NCI-H1048 (cell line): ENCODE measurements at regions not wholly inside any gene's neighbourhood (a gene's known extent, or its start where the extent isn't known, plus 50 kb on each side); places are given as distances from the start of the nearest gene placed in this dataset.
"Not testable (repeated sequence)": the region's sequence is repeated elsewhere in the genome, so short reads cannot be mapped to it uniquely, and the experiment has no call there.

ENCODE experiments used
- DNase-seq: peaks from one replicate; lab custom pipeline; 2025; lab: John Stamatoyannopoulos, UW

DNA sequence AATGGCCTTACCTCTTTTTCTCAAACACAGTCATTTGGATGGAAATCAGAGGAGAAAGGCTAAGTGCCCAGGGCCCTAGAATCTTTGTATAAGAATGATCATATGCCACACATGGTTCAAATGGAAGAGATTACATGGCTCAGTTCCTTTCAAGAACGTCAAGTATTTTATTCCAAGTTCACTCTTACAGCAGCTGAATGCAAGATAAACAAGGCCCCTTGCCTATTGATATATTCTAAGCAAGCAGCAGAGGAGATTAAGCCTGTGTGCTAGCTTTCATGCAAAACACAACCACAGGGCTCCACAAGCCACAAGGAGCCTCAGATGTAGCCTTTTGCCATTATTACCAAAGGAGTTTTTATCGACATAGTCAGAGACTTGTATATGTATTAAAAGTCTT, 55.3 kb upstream of the SLCO6A1 start:
- DNase-seq, result no peak

DNA sequence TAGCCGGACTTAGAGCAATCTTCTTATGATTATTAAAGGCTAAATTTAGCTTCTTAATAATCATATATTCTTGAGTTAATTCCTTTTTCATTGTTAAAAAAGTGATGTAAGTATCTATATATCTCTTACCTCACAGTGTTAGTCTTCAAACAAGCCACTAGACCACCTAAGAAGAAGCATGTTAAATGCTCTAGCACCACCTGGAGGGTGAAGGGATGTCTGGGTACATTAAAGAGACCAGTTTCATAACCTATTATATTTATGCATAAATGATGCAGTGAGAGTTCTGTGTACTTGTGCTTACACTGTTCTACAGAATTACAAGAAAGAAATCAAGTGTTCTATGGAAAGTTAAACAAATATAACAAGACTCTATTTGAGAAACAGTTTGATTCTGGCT, 55.9 kb upstream of the SLCO6A1 start:
- no peak for DNase-seq

GRCh38 chr5:102561894-102562760, 63.3 kb upstream of the SLCO6A1 start:
- peak; percentile 12 for DNase-seq

DNA sequence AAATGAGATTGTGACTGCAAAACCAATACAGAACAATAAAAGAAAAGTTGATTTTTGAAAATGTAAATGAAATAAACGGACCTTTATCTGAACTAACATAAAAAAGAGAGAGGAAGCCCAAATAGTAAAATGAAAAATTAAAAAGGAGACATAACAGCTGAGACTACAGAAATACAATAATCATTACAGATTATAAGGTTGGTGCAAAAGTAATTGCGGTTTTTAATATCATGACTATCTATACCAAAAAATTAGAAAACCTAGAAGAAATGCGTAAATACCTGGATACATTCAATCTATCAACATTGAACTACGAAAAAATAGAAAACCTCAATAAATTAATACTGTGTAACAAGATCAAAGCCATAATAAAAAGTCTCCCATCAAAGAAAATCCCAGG, 71.9 kb upstream of the SLCO6A1 start:
- no peak for DNase-seq

- DNase-seq, result no peak
Measured at GRCh38 chr5:102578362-102578761, 79.6 kb upstream of the SLCO6A1 start.

DNA sequence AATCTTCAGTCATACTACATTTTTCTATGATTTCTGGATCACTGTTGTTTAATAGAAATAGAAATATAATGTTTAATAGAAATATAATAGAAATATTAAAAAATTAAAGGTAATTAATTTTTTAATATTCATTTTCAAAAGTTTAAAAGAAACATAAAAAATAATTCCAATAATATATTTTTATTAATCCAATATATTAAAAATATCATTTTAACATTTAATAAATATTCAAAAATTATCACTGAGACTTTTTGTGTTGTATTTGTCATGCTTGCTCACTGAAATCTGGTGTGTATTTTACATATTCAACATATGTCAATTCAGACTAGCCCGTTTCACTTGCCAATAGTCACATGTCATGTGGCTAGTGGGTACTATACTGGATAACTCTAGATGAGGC, 80.6 kb upstream of the SLCO6A1 start:
- DNase-seq, result no peak

- DNase-seq, result no peak
Measured at GRCh38 chr5:102581011-102581410, 82.2 kb upstream of the SLCO6A1 start.

- no peak for DNase-seq
Measured at GRCh38 chr5:102582696-102583095, 83.9 kb upstream of the SLCO6A1 start.

DNA sequence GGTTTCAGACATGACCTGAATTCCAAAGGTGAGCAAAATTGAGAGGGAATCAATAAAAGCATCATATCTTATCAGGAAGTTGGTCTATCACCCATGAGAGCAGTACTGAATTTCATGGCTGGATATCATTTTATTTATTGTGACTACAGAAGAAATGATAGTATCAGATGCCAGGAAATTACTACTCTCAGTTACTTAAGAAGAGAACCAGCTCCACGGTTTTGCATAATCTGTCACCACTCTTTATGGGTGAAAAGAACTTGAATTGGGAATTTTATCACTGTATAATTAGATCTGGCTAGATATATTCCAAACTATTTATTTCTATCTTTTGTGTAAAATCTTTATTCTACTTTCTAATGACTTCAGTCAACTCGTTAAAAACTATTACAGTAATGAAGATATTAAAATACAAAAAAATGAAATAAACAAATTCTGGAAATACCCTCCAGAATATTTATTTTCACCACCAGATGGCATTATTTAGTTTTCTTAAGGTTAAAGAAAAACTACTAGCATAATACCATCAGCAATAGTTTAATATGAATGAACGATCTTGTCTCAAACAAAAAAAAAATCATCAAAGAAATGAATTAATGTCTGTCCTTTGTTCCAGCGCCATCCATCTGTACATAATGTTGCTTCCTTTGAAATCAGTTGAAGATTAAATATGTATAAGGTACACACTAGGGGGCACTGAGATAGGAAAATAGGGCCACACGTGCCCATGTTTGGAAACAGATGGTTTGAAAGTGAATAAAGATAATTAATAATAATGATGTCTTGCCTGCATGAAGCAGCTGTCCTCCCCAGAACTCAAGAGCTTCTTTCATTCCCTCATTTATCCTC, 84.7 kb upstream of the SLCO6A1 start:
- DNase-seq, result no peak

DNA sequence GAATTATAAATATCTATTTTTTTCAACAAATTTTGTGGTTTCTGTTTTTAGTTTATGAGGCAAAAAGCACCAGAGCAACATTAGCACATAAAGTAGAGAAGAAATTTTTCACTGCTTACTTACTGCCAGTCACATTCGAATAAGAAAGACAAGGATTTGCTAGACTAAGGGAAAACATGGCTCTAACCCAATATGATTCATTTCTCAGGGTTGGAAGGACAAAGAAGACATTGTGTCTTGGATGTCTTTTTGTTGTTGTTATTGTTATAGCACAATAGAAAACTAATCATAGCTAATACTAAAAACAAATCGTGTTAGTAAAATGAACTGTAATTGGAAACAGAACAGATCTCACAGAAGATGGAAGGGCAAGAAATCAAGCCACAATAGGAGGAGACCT, 90.9 kb upstream of the SLCO6A1 start:
- DNase-seq, result no peak

GRCh38 chr5:102590467-102590866, 91.7 kb upstream of the SLCO6A1 start:
- no peak for DNase-seq

DNA sequence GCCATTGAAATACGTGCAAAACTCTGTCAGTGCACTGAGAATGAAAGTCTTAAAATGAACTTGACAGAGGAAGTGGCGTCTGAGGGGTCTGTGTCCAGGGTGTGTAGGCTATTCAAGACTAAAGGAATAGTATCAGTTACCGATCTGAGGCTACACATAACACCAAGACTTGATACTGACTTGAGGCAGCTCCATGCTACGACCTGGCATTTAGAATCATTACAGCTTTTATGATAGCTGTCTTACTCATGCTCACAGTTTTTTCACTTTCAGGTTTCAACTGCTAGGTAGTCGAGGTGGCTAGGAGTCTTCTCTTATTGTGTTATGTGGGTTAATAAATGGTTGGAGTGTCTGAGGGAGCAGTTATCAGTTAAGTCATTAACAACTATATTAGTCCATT, 92.8 kb upstream of the SLCO6A1 start:
- DNase-seq, result no peak

GRCh38 chr5:102592586-102592985, 93.8 kb upstream of the SLCO6A1 start:
- DNase-seq, result not testable (repeated sequence)

DNA sequence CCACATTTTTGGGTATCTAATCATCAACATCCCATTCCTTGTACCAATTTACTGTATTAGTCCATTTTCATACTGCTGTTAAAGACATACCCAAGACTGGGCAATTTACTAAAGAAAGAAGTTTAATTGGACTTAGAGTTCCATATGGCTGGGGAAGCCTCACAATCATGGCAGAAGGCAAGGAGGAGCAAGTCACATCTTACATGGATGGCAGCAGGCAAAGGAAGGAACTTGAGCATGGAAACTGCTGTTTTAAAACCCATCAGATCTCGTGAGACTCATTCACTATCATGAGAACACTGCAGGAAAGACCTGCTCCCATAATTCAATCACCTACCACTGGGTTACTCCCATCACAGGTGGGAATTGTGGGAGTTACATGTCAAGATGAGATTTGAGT, 95.4 kb upstream of the SLCO6A1 start:
- DNase-seq, result no peak

DNA sequence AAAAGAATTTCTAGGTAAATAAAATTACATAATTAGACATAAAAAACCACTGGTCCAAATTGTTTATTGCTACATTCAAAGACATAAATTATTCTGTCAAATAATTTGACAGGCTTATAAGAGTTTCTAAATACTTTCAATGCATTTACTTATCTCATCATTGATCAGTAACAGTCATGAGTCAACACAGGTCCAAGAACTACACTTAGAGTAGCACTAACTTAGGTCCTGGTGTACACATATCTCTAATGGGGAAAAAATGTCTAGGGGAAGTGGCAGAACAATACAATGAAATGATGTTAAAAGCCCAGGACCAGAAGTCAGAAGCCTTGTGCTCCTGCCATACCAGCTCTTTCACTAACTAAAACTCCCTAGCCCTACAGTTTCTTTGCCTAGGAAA, 96.5 kb upstream of the SLCO6A1 start:
- no peak for DNase-seq

DNA sequence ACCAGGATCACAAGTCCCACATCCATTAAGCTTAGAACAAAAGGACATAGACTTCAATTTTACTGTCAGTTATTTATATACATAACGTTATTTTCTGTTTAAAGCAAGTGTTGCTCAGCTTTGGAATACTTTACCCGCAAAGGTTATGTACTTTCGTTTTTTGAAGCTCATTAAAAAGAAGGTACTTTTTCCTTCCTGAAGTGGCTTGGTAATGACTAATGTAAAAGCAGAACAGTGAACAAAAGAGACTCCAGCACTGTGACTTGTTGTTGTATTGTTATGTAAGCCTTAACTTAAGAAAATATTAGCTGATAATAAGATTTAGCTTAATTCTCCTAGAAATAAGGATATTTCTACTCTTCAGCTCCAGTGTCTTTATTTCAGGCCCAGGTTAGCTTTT, 97.3 kb upstream of the SLCO6A1 start:
- DNase-seq, result no peak

- DNase-seq, result no peak
Measured at GRCh38 chr5:102596951-102597350, 98.2 kb upstream of the SLCO6A1 start.

GRCh38 chr5:102599289-102599688, 100.5 kb upstream of the SLCO6A1 start:
- DNase-seq, result no peak

DNA sequence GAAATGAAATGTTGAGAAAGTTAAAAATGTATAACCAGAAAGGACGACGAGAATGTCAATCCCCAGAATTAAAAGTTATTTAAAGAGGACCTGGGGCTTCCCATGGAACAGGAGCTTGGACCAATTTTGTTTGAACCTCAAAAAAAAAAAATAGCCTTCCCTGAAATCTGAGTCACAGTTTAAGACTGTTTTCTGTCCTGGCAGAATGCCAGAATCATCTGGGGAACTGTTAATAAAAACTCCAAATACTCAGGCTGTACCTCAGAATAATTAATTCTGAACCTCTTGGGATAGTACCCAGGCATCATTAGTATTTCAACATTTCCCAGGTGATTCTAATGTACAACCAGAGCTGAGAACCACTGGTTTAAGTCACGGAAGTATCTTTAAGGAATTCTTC, 102.2 kb upstream of the SLCO6A1 start:
- no peak for DNase-seq

- DNase-seq, result no peak
Measured at GRCh38 chr5:102603670-102604069, 104.9 kb upstream of the SLCO6A1 start.

DNA sequence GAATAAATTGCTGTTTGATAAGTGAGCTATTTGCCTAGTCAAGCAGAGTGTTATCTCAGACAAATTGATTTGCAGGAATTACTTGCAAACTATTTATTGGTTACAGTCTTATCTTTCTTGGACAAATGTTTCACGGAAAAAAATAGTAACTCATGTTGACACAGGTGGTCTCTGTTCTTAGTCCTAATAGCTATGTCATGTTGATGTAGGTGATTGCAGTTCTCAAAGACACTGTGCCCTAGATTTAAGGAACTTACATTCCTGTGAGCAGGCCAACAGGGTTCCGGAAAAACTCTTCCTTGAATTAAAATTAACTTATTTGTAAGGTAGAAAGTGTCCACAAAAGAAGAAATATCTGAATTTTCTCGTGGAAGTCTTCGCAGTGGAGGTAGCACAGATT, 109.6 kb upstream of the SLCO6A1 start:
- DNase-seq, result no peak

DNA sequence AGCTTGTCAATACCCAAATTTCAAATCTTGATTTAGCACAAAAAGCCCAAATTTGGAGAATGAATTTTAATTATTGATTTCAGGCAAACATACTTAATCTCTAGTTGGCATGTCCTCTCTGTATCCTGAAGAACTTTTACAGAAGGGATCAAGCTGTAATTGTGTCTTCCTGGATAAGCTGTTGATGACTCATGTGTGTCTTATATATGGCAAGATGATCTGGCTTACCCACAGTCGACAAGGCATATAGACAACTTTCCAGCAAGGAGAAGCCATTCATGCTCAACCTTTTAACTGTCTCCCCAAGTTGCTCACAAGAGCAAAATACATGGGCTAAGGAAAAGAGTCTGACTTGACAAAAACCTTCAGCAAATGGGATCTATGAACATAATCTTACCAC, 112.5 kb upstream of the SLCO6A1 start:
- no peak for DNase-seq

DNA sequence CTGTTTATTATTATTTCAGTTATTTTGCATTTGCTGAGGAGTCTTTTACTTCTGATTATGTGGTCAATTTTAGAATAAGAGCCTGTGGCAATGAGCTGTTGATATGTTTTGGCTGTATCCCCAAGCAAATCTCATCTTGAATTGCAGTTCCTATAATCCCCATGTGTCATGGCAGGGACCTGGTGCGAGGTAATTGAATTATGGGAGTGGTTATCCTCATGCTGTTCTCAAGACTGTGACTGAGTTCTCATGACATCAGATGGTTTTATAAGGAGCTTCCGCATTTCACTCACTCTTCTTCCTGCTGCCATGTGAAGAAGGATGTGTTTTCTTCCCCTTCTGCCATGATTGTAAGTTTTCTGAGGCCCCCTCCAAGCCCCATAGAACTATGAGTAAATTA, 114.9 kb upstream of the SLCO6A1 start:
- DNase-seq, result no peak
